Gastroesophageal sphincter (tissue), 3 donors: ENCODE measurements at regions not wholly inside any gene's neighbourhood (a gene's known extent, or its start where the extent isn't known, plus 50 kb on each side); places are given as distances from the start of the nearest gene placed in this dataset.

ENCODE experiments used
- CTCF ChIP-seq, 4 experiments: fragments of 200-600 bp in 2 of 4; fragments of 450-650 bp in 2 of 4; sonication (generic) in 1 of 4; IDR thresholded peaks; one replicate each; pipeline ENCODE4 v1.5.1; 2017 to 2019; ENCODE audit warnings: antibody characterized with exemption in 4 of 4, mild to moderate bottlenecking in 2 of 4, moderate library complexity in 2 of 4
- POLR2A ChIP-seq, 2 donors: fragments of 450-650 bp; IDR thresholded peaks; one replicate each; pipeline ENCODE4 v1.6.1; 2017; ENCODE audit warnings: antibody characterized with exemption in 2 of 2, mild to moderate bottlenecking in 2 of 2, moderate library complexity in 1 of 2
- POLR2AphosphoS5 ChIP-seq: sonication (generic); formaldehyde crosslinking; IDR thresholded peaks from one replicate; pipeline ENCODE4 v1.6.1; 2017; ENCODE audit warnings: antibody characterized with exemption

GRCh38 chr6:103107985-103108384 is 1714.5 kb downstream of the GRIK2 start:
- no peak for TF ChIP-seq CTCF (IDR thresholded peaks at IDR 0.05)
- TF ChIP-seq POLR2A (IDR thresholded peaks at IDR 0.05), result no peak
- TF ChIP-seq POLR2AphosphoS5, result no peak
